ENCODE measurements at regions not wholly inside any gene's neighbourhood (a gene's known extent, or its start where the extent isn't known, plus 50 kb on each side); places are given as distances from the start of the nearest gene placed in this dataset.
"Not testable (repeated sequence)": the region's sequence is repeated elsewhere in the genome, so short reads cannot be mapped to it uniquely, and the experiment has no call there.

- no peak for DNase-seq
Measured at GRCh38 chr7:121744319-121744718, 128.6 kb upstream of the PTPRZ1 start.

- DNase-seq: no peak
Measured at GRCh38 chr7:121741896-121742295, 131.1 kb upstream of the PTPRZ1 start.

- no peak for DNase-seq
Measured at GRCh38 chr7:121739465-121739864, 133.5 kb upstream of the PTPRZ1 start.

- no peak for DNase-seq
Measured at GRCh38 chr7:121730869-121731268, 142.1 kb upstream of the PTPRZ1 start.

- no peak for DNase-seq
Measured at GRCh38 chr7:121714559-121715303, 158.2 kb upstream of the PTPRZ1 start.

GRCh38 chr7:121712961-121713360, 160.0 kb upstream of the PTPRZ1 start:
- not testable (repeated sequence) for DNase-seq

GRCh38 chr7:121697731-121698316, 175.1 kb upstream of the PTPRZ1 start:
- no peak for DNase-seq

GRCh38 chr7:121696954-121697353, 176.0 kb upstream of the PTPRZ1 start:
- no peak for DNase-seq

- no peak for DNase-seq
Measured at GRCh38 chr7:121689749-121690148, 183.2 kb upstream of the PTPRZ1 start.

GRCh38 chr7:121681700-121682099, 191.3 kb upstream of the PTPRZ1 start:
- DNase-seq: no peak

GRCh38 chr7:121676168-121676567, 196.8 kb upstream of the PTPRZ1 start:
- no peak for DNase-seq

- DNase-seq: not testable (repeated sequence)
Measured at GRCh38 chr7:121674455-121674854, 198.5 kb upstream of the PTPRZ1 start.

GRCh38 chr7:121669144-121669543, 203.8 kb upstream of the PTPRZ1 start:
- DNase-seq: no peak

- DNase-seq: no peak
Measured at GRCh38 chr7:121666306-121666705, 206.7 kb upstream of the PTPRZ1 start.

- DNase-seq: no peak
Measured at GRCh38 chr7:121643320-121643719, 229.6 kb upstream of the PTPRZ1 start.

GRCh38 chr7:121639705-121640104, 233.3 kb upstream of the PTPRZ1 start:
- no peak for DNase-seq

- no peak for DNase-seq
Measured at GRCh38 chr7:121638286-121638685, 234.7 kb upstream of the PTPRZ1 start.

- no peak for DNase-seq
Measured at GRCh38 chr7:121634356-121634755, 238.2 kb upstream of the FAM3C start.

GRCh38 chr7:121633186-121633585, 237.1 kb upstream of the FAM3C start:
- no peak for DNase-seq

- no peak for DNase-seq
Measured at GRCh38 chr7:121624958-121625357, 228.8 kb upstream of the FAM3C start.

GRCh38 chr7:121623130-121623872, 227.2 kb upstream of the FAM3C start:
- DNase-seq: no peak

- no peak for DNase-seq
Measured at GRCh38 chr7:121621937-121622336, 225.8 kb upstream of the FAM3C start.

GRCh38 chr7:121620953-121621606, 225.0 kb upstream of the FAM3C start:
- no peak for DNase-seq

Data from retina (tissue), 1 donor.